ENCODE measurements at regions not wholly inside any gene's neighbourhood (a gene's known extent, or its start where the extent isn't known, plus 50 kb on each side); places are given as distances from the start of the nearest gene placed in this dataset.

- TF ChIP-seq EZH2 (IDR thresholded peaks at IDR 0.05; ENCODE audit: borderline replicate concordance, insufficient read depth, low read depth, low read length, poor library complexity, severe bottlenecking) (no peak), CTCF (IDR thresholded peaks at IDR 0.05) (no peak)
- intact Hi-C loops (cut with micrococcal nuclease), result no loop called here
- Mint-ChIP-seq H3K4me3 (no peak overlapping the region), H3K27ac (no peak overlapping the region), H3K27me3 (peaks cover 17% of the 10 kb centered on the region), H3K9me3 (ENCODE audit: insufficient read depth) (no peaks in the 10 kb centered on the region), H3K4me1 (no peaks in the 10 kb centered on the region)
- H3K9me3 ChIP-seq (ENCODE audit: control extremely low read depth in 1 of 3, control insufficient read depth in 2 of 3, insufficient read depth in 1 of 3, low read length in 2 of 3), result no peaks in the 10 kb centered on the region
- no peak overlapping the region for H3K9ac ChIP-seq (ENCODE audit: low read length)
- H3K27ac ChIP-seq (ENCODE audit: low read length in 2 of 2), result no peak overlapping the region
- no peaks in the 10 kb centered on the region for H4K20me1 ChIP-seq (ENCODE audit: control insufficient read depth, insufficient read depth, low read length, poor library complexity, severe bottlenecking)
- H3K4me2 ChIP-seq (replicated peaks; ENCODE audit: low read depth, low read length, poor library complexity, severe bottlenecking), result no peak overlapping the region
- POLR2A ChIA-PET, result no interaction called here
- CTCF ChIA-PET, result no interaction called here
- H3K4me1 ChIP-seq (ENCODE audit: control insufficient read depth in 2 of 2, insufficient read depth in 2 of 2, low read length in 2 of 2), result no peaks in the 10 kb centered on the region
- H3K27me3 ChIP-seq (replicated peaks in 1 of 4; ENCODE audit: control extremely low read depth in 1 of 4, control insufficient read depth in 3 of 4, insufficient read depth in 4 of 4, low read length in 3 of 4), result peaks cover 0 to 4% (median 0%) of the 10 kb centered on the region in 4 experiments
- no peak overlapping the region for H2AFZ ChIP-seq (ENCODE audit: insufficient read depth, low read depth, low read length, poor library complexity, severe bottlenecking)
- no peak for DNase-seq
- no peaks in the 10 kb centered on the region for H3K36me3 ChIP-seq (replicated peaks in 1 of 2; ENCODE audit: control extremely low read depth in 1 of 2, control insufficient read depth in 1 of 2, extremely low read depth in 1 of 2, insufficient read depth in 2 of 2, low read length in 1 of 2)
- 0% methylated on average over 2 of the region's 3 CpGs for WGBS (ENCODE audit: insufficient coverage)
- H3K79me2 ChIP-seq (ENCODE audit: control insufficient read depth, insufficient read depth, low read length), result no peaks in the 10 kb centered on the region
- no peak overlapping the region for H3K4me3 ChIP-seq (ENCODE audit: control extremely low read depth in 1 of 5, extremely low read depth in 1 of 5, insufficient read depth in 1 of 5, low read depth in 2 of 5, low read length in 4 of 5)
- ATAC-seq (ENCODE audit: low read depth), result no peak
These were observed 222.8 kb upstream of the KLF4 start for GRCh38 chr9:107712390-107712789.

GRCh38 chr9:107711542-107711941 is 222.0 kb upstream of the KLF4 start:
- H3K36me3 ChIP-seq (replicated peaks in 1 of 2; ENCODE audit: control extremely low read depth in 1 of 2, control insufficient read depth in 1 of 2, extremely low read depth in 1 of 2, insufficient read depth in 2 of 2, low read length in 1 of 2), result no peaks in the 10 kb centered on the region
- ChIA-PET POLR2A (no interaction called here), CTCF (no interaction called here)
- no peaks in the 10 kb centered on the region for H3K4me1 ChIP-seq (ENCODE audit: control insufficient read depth in 2 of 2, insufficient read depth in 2 of 2, low read length in 2 of 2)
- TF ChIP-seq EZH2 (IDR thresholded peaks at IDR 0.05; ENCODE audit: borderline replicate concordance, insufficient read depth, low read depth, low read length, poor library complexity, severe bottlenecking) (no peak), CTCF (IDR thresholded peaks at IDR 0.05) (no peak)
- H3K79me2 ChIP-seq (ENCODE audit: control insufficient read depth, insufficient read depth, low read length), result no peaks in the 10 kb centered on the region
- no peak overlapping the region for H3K4me3 ChIP-seq (ENCODE audit: control extremely low read depth in 1 of 5, extremely low read depth in 1 of 5, insufficient read depth in 1 of 5, low read depth in 2 of 5, low read length in 4 of 5)
- DNase-seq (no peak), ATAC-seq (ENCODE audit: low read depth) (no peak)
- WGBS (ENCODE audit: insufficient coverage), result 84% methylated on average over 5 of the region's 6 CpGs
- H2AFZ ChIP-seq (ENCODE audit: insufficient read depth, low read depth, low read length, poor library complexity, severe bottlenecking), result no peak overlapping the region
- H3K27ac Mint-ChIP-seq, result no peak overlapping the region
- H3K27ac ChIP-seq (ENCODE audit: low read length in 2 of 2), result no peak overlapping the region
- no peaks in the 10 kb centered on the region for H3K9me3 Mint-ChIP-seq (ENCODE audit: insufficient read depth)
- H3K9me3 ChIP-seq (ENCODE audit: control extremely low read depth in 1 of 3, control insufficient read depth in 2 of 3, insufficient read depth in 1 of 3, low read length in 2 of 3), result no peaks in the 10 kb centered on the region
- no peak overlapping the region for H3K4me2 ChIP-seq (replicated peaks; ENCODE audit: low read depth, low read length, poor library complexity, severe bottlenecking)
- no peaks in the 10 kb centered on the region for H3K4me1 Mint-ChIP-seq
- H3K27me3 Mint-ChIP-seq, result peaks cover 17% of the 10 kb centered on the region
- H3K27me3 ChIP-seq (replicated peaks in 1 of 4; ENCODE audit: control extremely low read depth in 1 of 4, control insufficient read depth in 3 of 4, insufficient read depth in 4 of 4, low read length in 3 of 4), result peaks cover 0 to 4% (median 0%) of the 10 kb centered on the region in 4 experiments
- no peak overlapping the region for H3K9ac ChIP-seq (ENCODE audit: low read length)
- no peaks in the 10 kb centered on the region for H4K20me1 ChIP-seq (ENCODE audit: control insufficient read depth, insufficient read depth, low read length, poor library complexity, severe bottlenecking)
- no peak overlapping the region for H3K4me3 Mint-ChIP-seq
- intact Hi-C loops (cut with micrococcal nuclease), result no loop called here

Measured in B cell (primary cell).